Trophoblast cell (in vitro differentiated cells and primary cell): ENCODE measurements at regions not wholly inside any gene's neighbourhood (a gene's known extent, or its start where the extent isn't known, plus 50 kb on each side); places are given as distances from the start of the nearest gene placed in this dataset.

Experiments used
- DNase-seq, 2 donors: peaks; one replicate each; pipeline ENCODE4 v3.0.0-alpha.2; 2016
- H2AFZ ChIP-seq: 2 replicates; pipeline ENCODE4 v1.6.1; 2013; ENCODE audit warnings: low read length, moderate library complexity, mild to moderate bottlenecking; ENCODE audit not compliant: insufficient read depth, poor library complexity
- H2AK5ac ChIP-seq: 2 replicates; pipeline ENCODE4 v1.6.1; 2013; ENCODE audit warnings: mild to moderate bottlenecking, low read length
- H2BK120ac ChIP-seq: 2 replicates; pipeline ENCODE4 v1.6.1; 2013; ENCODE audit warnings: low read length, mild to moderate bottlenecking, moderate library complexity; ENCODE audit not compliant: insufficient read depth, poor library complexity
- H2BK12ac ChIP-seq: 2 replicates; pipeline ENCODE4 v1.6.1; 2013; ENCODE audit warnings: mild to moderate bottlenecking, low read length, moderate library complexity
- H2BK5ac ChIP-seq: 2 replicates; pipeline ENCODE4 v1.6.1; 2013; ENCODE audit warnings: low read length, low read depth, moderate library complexity, mild to moderate bottlenecking; ENCODE audit not compliant: poor library complexity
- H3K14ac ChIP-seq: 2 replicates; pipeline ENCODE4 v1.6.1; 2013; ENCODE audit warnings: mild to moderate bottlenecking, low read length
- H3K18ac ChIP-seq: 2 replicates; pipeline ENCODE4 v1.6.1; 2013; ENCODE audit warnings: mild to moderate bottlenecking, low read length
- H3K23ac ChIP-seq: 2 replicates; pipeline ENCODE4 v1.6.1; 2013; ENCODE audit warnings: low read length
- H3K27ac ChIP-seq: 2 replicates; pipeline ENCODE4 v1.5.1; 2013; ENCODE audit warnings: low read depth, mild to moderate bottlenecking, inconsistent platforms, low read length, moderate library complexity
- H3K27me3 ChIP-seq: 2 replicates; pipeline ENCODE4 v1.6.1; 2013; ENCODE audit warnings: inconsistent platforms, mild to moderate bottlenecking, low read length, moderate library complexity; ENCODE audit not compliant: insufficient read depth
- H3K36me3 ChIP-seq, 2 experiments: 1 replicate in 1 of 2; 2 replicates in 1 of 2; pipeline ENCODE4 v1.6.1; 2013; ENCODE audit warnings: low read length in 2 of 2, mild to moderate bottlenecking in 2 of 2, moderate library complexity in 1 of 2; ENCODE audit not compliant: insufficient read depth in 2 of 2, control insufficient read depth in 1 of 2
- H3K4ac ChIP-seq: 2 replicates; pipeline ENCODE4 v1.6.1; 2013; ENCODE audit warnings: low read depth, mild to moderate bottlenecking, low read length, moderate library complexity
- H3K4me1 ChIP-seq, 2 experiments: 1 replicate in 1 of 2; 2 replicates in 1 of 2; pipeline ENCODE4 v1.6.1; 2013; ENCODE audit warnings: low read length in 2 of 2, mild to moderate bottlenecking in 2 of 2, moderate library complexity in 1 of 2; ENCODE audit not compliant: insufficient read depth in 2 of 2, control insufficient read depth in 1 of 2
- H3K4me2 ChIP-seq: 2 replicates; pipeline ENCODE4 v1.6.1; 2013; ENCODE audit warnings: inconsistent platforms, mild to moderate bottlenecking, low read length, moderate library complexity
- H3K4me3 ChIP-seq: 2 replicates; pipeline ENCODE4 v1.5.1; 2013; ENCODE audit warnings: mild to moderate bottlenecking, low read depth, low read length, inconsistent platforms
- H3K79me1 ChIP-seq: one replicate; pipeline ENCODE4 v1.6.1; 2013; ENCODE audit warnings: low read length
- H3K79me2 ChIP-seq: 2 replicates; pipeline ENCODE4 v1.6.1; 2013; ENCODE audit warnings: low read length, mild to moderate bottlenecking; ENCODE audit not compliant: control insufficient read depth, insufficient read depth, poor library complexity
- H3K9ac ChIP-seq: 2 replicates; pipeline ENCODE4 v1.6.1; 2013; ENCODE audit warnings: mild to moderate bottlenecking, low read length
- H3K9me3 ChIP-seq: 2 replicates; pipeline ENCODE4 v1.6.1; 2013; ENCODE audit warnings: low read depth, mild to moderate bottlenecking, control low read depth, inconsistent platforms, low read length; ENCODE audit not compliant: insufficient read depth
- H4K12ac ChIP-seq: 2 replicates; pipeline ENCODE4 v1.6.1; 2013; ENCODE audit warnings: low read depth, mild to moderate bottlenecking, low read length, moderate library complexity
- H4K8ac ChIP-seq: 2 replicates; pipeline ENCODE4 v1.6.1; 2013; ENCODE audit warnings: low read depth, mild to moderate bottlenecking, low read length, moderate library complexity
- H4K91ac ChIP-seq: one replicate; pipeline ENCODE4 v1.6.1; 2013; ENCODE audit warnings: low read depth, mild to moderate bottlenecking, low read length, moderate library complexity
- WGBS: extraction: QIAGEN DNeasy Blood & Tissue Kit; methylation state at CpG from one replicate; pipeline ENCODE4 v1.1.7; 2013; ENCODE audit warnings: missing lambda C conversion rate; ENCODE audit not compliant: insufficient read length, insufficient coverage; ENCODE audit errors: extremely low coverage; 5-methylcytosine and 5-hydroxymethylcytosine counted together

DNA sequence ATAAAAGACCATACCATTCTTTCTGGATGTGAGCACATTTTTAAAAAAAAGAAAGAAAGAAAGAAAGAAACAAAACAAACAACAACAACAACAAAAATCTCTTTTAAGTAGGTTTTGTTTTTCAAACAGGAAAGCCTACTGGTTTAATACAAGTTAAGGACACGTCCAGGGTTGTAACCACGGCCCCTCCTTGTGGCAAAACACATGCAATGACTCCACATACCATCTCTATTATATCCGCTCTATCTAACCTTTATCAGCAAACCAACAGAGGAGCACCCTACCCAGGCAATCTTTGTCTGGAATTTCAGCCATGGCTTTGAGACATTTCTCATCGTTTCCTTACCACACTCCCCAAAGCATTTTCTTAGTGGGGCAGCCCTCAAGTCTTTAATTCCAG is 360.5 kb upstream of the TMPO start:
- Histone ChIP-seq H4K91ac (no peak overlapping the region), H3K18ac (no peak overlapping the region), H3K23ac (no peak overlapping the region), H3K27ac (no peak overlapping the region), H2BK12ac (no peak overlapping the region), H3K36me3 (no peaks in the 10 kb centered on the region), H3K4me3 (no peak overlapping the region), H4K12ac (no peak overlapping the region), H2AK5ac (no peak overlapping the region), H2BK120ac (no peak overlapping the region), H3K9me3 (no peaks in the 10 kb centered on the region), H3K79me2 (no peaks in the 10 kb centered on the region), H3K9ac (no peak overlapping the region), H3K4ac (no peak overlapping the region), H2AFZ (no peak overlapping the region), H3K14ac (no peak overlapping the region), H3K79me1 (no peaks in the 10 kb centered on the region), H3K4me1 (no peaks in the 10 kb centered on the region), H4K8ac (no peak overlapping the region), H3K27me3 (no peaks in the 10 kb centered on the region), H2BK5ac (no peak overlapping the region), H3K4me2 (no peak overlapping the region)
- DNase-seq: peak; percentile 2 to 44
- no CpG with 5 or more reads among the region's 4 CpGs for WGBS

DNA sequence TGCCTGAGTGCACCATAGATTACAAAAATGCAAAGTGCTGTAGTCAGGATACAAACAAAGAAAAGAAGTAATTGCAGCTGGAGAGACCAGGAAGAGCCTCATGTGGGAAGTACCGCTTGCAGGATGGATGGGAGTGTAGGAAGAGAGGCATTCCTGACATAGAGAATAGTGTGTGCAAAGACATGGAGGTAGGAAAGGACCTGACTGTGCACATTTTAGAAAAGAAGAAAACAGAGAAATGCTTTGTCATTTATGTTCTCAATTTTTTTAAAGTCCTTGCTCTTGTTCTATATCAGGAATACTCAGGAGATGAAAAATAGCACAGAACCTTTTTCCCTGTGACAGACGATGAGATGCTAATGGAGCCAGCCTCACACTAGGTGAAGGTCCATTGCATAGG is 358.7 kb upstream of the TMPO start:
- H3K4me1 ChIP-seq: no peaks in the 10 kb centered on the region
- H3K18ac ChIP-seq: no peak overlapping the region
- H2BK120ac ChIP-seq: no peak overlapping the region
- H3K4me3 ChIP-seq: no peak overlapping the region
- H3K23ac ChIP-seq: no peak overlapping the region
- no peak overlapping the region for H2BK12ac ChIP-seq
- no peaks in the 10 kb centered on the region for H3K9me3 ChIP-seq
- H2AK5ac ChIP-seq: no peak overlapping the region
- H3K9ac ChIP-seq: no peak overlapping the region
- WGBS: no CpG with 5 or more reads among the region's 2 CpGs
- H3K14ac ChIP-seq: no peak overlapping the region
- H4K12ac ChIP-seq: no peak overlapping the region
- H4K91ac ChIP-seq: no peak overlapping the region
- H3K79me1 ChIP-seq: no peaks in the 10 kb centered on the region
- DNase-seq: no peak
- H3K36me3 ChIP-seq: no peaks in the 10 kb centered on the region
- no peaks in the 10 kb centered on the region for H3K27me3 ChIP-seq
- no peak overlapping the region for H3K27ac ChIP-seq
- H2BK5ac ChIP-seq: no peak overlapping the region
- H3K4ac ChIP-seq: no peak overlapping the region
- no peak overlapping the region for H4K8ac ChIP-seq
- H3K79me2 ChIP-seq: no peaks in the 10 kb centered on the region
- no peak overlapping the region for H3K4me2 ChIP-seq
- H2AFZ ChIP-seq: no peak overlapping the region

DNA sequence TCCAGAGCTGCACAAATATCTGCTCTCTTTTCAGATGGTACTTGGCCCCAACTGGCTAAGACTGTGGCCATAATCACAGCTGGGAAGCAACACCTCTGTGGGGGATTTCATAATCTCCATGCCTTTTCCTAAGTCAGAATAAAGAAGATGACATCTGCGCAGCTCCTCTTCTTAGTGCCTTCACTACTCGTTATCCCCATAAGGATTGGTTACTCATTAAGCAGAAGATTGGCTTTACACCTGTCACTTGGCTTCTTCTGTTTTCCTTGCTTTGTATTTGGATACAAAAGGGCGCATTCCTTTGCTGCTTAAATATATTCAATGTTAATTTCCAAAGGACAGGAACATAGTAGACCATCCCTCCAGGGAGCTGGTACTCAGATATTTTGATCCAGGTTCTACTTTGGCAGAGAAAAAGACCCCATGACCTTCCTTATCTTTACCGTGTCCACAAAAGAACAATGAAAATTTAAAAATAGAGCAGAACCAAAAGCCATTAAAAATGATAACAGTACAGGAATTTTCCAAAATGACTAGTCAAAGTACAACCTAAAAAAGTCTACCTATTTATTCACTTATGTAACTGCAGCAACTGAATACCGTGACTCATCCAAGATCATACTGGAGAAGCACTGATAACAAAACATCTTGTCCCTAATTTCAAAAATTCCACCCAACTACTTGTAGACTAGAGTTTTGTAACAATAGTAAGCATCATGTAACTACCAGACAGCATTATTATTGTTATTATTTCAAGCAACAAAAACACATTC is 352.3 kb upstream of the TMPO start:
- no peak overlapping the region for H3K4me2 ChIP-seq
- no peak overlapping the region for H2BK120ac ChIP-seq
- no peak overlapping the region for H2AK5ac ChIP-seq
- no peak overlapping the region for H2BK5ac ChIP-seq
- H4K8ac ChIP-seq: no peak overlapping the region
- H3K4ac ChIP-seq: no peak overlapping the region
- H2AFZ ChIP-seq: no peak overlapping the region
- WGBS: no CpG with 5 or more reads among the region's 5 CpGs
- no peaks in the 10 kb centered on the region for H3K4me1 ChIP-seq
- H4K12ac ChIP-seq: no peak overlapping the region
- no peak overlapping the region for H3K14ac ChIP-seq
- H3K79me2 ChIP-seq: no peaks in the 10 kb centered on the region
- no peak overlapping the region for H2BK12ac ChIP-seq
- H3K27ac ChIP-seq: no peak overlapping the region
- H3K4me3 ChIP-seq: no peak overlapping the region
- DNase-seq: peak in 1 of 2 donors; percentile 41
- no peak overlapping the region for H3K23ac ChIP-seq
- H3K18ac ChIP-seq: no peak overlapping the region
- no peak overlapping the region for H3K9ac ChIP-seq
- H4K91ac ChIP-seq: no peak overlapping the region
- H3K9me3 ChIP-seq: no peaks in the 10 kb centered on the region
- H3K27me3 ChIP-seq: no peaks in the 10 kb centered on the region
- H3K36me3 ChIP-seq: no peaks in the 10 kb centered on the region
- no peaks in the 10 kb centered on the region for H3K79me1 ChIP-seq

DNA sequence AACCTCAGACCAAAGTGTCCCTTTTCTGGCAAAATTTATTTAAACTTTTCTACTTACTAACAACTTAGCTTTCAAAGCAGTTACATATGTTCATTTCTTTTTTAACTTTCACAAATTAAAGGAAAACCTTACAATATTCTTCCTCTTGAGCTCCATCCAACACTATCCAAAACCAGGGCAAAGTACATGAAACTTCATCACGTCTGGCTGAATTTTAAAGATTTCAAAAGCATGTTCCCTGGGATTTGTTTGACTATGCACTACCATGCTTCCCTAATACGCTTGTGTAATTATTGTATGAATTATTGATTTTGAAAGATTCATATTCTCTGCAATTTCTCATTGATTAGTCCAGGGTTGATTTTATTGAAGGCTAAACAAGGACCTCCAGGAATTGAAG is 343.1 kb upstream of the TMPO start:
- H3K23ac ChIP-seq: no peak overlapping the region
- no peak overlapping the region for H3K14ac ChIP-seq
- no peak for DNase-seq
- H2BK5ac ChIP-seq: no peak overlapping the region
- no peaks in the 10 kb centered on the region for H3K9me3 ChIP-seq
- H3K79me2 ChIP-seq: no peaks in the 10 kb centered on the region
- H2AK5ac ChIP-seq: no peak overlapping the region
- H3K9ac ChIP-seq: no peak overlapping the region
- H3K27me3 ChIP-seq: no peaks in the 10 kb centered on the region
- no peaks in the 10 kb centered on the region for H3K79me1 ChIP-seq
- H2AFZ ChIP-seq: no peak overlapping the region
- H4K12ac ChIP-seq: no peak overlapping the region
- no peak overlapping the region for H3K27ac ChIP-seq
- no peak overlapping the region for H2BK120ac ChIP-seq
- H3K18ac ChIP-seq: no peak overlapping the region
- no peaks in the 10 kb centered on the region for H3K36me3 ChIP-seq
- no peak overlapping the region for H4K8ac ChIP-seq
- no peak overlapping the region for H4K91ac ChIP-seq
- H3K4me2 ChIP-seq: no peak overlapping the region
- WGBS: no CpG with 5 or more reads among the region's 2 CpGs
- no peak overlapping the region for H2BK12ac ChIP-seq
- no peak overlapping the region for H3K4me3 ChIP-seq
- H3K4me1 ChIP-seq: no peaks in the 10 kb centered on the region
- H3K4ac ChIP-seq: no peak overlapping the region
